H1 (cell line): ENCODE measurements at regions not wholly inside any gene's neighbourhood (a gene's known extent, or its start where the extent isn't known, plus 50 kb on each side); places are given as distances from the start of the nearest gene placed in this dataset.

Experiments
- KDM4A ChIP-seq: IDR thresholded peaks from one replicate; pipeline ENCODE4 v1.7.1; 2012; ENCODE audit warnings: low read depth, mild to moderate bottlenecking, moderate library complexity, low read length, inconsistent platforms; ENCODE audit not compliant: severe bottlenecking
- POU5F1 ChIP-seq: IDR thresholded peaks from 2 replicates; pipeline ENCODE4 v1.6.1; 2011; ENCODE audit warnings: low read depth, mild to moderate bottlenecking, low read length, moderate library complexity
- TBP ChIP-seq: IDR thresholded peaks from 2 replicates; pipeline ENCODE4 v1.6.1; 2011; ENCODE audit warnings: low read depth, low read length, improper control_type of control experiment

DNA sequence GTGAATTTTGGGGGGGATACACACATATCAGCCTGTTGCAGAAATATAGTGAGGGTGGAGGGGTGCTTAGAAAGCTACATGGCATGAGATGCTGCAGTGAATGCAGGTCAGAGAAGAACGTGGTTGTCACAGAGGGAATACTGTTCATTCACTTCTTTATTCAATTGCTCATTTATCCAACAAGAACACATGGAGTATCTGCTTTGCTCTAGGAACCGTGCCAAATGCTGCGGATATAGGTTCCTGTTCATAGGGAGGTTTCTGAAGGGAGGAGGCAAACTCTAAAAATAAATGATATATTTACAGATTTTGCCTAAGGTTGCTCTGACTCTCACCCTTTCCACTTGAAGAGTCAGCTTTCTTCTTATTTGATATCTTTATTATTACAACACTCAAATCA is 444.3 kb upstream of the CLINT1 start (continued):
- no peak for TF ChIP-seq KDM4A
- no peak for TF ChIP-seq TBP
- no peak for TF ChIP-seq POU5F1
